ENCODE measurements at regions not wholly inside any gene's neighbourhood (a gene's known extent, or its start where the extent isn't known, plus 50 kb on each side); places are given as distances from the start of the nearest gene placed in this dataset.

- in situ Hi-C loops (cut with HindIII; ENCODE audit: low sequenced_read_pairs), result no loop called here
- DNase-seq (ENCODE audit: low spot score), result no peak
Measured at GRCh38 chr12:85657836-85658630, 178.2 kb downstream of the RASSF9 start.

DNA sequence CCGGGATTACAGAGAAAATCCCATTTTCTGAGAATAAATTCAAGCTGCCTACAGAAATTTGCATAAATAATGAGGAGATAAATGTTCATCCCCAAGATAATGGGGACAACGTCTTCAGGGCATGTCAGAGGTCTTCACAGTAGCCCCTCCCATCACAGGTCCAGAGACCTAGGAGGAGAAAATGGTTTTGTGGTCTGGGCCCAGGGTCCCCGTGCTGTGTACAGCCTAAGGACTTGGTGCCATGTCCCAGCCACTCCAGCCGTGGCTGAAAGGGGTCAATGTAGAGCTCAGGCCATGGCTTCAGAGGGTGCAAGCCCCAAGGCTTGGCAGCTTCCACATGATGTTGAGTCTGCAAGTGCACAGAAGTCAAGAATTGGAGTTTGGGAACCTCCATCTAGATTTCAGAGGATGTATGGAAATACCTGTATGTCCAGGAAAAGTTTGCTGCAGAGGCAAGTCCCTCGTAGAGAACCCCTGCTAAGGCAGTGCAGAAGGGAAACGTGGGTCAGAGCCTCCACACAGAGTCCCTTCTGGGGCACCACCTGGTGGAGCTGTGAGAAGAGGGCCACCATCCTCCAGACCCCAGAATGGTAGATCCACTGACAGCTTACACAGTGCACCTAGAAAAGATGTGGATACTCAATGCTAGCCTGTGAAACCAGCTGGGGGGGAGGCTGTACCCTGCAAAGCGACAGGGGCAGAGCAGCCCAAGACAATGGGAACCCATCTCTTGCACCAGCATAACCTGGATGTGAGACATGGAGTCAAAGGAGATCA, 176.3 kb downstream of the RASSF9 start:
- in situ Hi-C loops (cut with HindIII; ENCODE audit: low sequenced_read_pairs), result no loop called here
- no peak for DNase-seq (ENCODE audit: low spot score)

GRCh38 chr12:85661461-85662206, 174.6 kb downstream of the RASSF9 start:
- no peak for DNase-seq (ENCODE audit: low spot score)
- in situ Hi-C loops (cut with HindIII; ENCODE audit: low sequenced_read_pairs), result no loop called here

GRCh38 chr12:85662207-85662602, 174.0 kb downstream of the RASSF9 start:
- no peak for DNase-seq (ENCODE audit: low spot score)
- in situ Hi-C loops (cut with HindIII; ENCODE audit: low sequenced_read_pairs), result no loop called here

- in situ Hi-C loops (cut with HindIII; ENCODE audit: low sequenced_read_pairs), result no loop called here
- DNase-seq (ENCODE audit: low spot score), result no peak
Measured at GRCh38 chr12:85663631-85664030, 172.6 kb downstream of the RASSF9 start.

DNA sequence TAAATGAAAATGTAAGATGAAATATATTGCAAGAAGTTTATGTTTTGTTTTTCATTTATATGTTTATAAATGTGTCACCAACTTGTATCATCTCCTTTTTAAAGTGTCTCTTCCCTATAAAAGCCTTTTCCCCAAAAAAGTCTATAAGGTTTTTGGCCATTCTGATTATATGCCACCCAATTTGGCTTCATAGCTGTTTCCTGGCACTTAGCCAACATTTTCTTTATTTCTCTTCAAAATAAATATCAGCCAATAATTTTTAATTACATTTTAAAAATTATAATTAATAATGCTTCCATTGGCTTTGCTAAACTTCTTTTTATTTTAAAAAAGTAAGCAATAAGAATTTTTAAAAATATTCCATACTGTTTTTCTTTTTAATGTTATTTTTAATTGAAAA, 171.8 kb downstream of the RASSF9 start:
- in situ Hi-C loops (cut with HindIII; ENCODE audit: low sequenced_read_pairs), result no loop called here
- no peak for DNase-seq (ENCODE audit: low spot score)

- DNase-seq (ENCODE audit: low spot score), result no peak
- in situ Hi-C loops (cut with HindIII; ENCODE audit: low sequenced_read_pairs), result no loop called here
Measured at GRCh38 chr12:85669911-85670310, 166.3 kb downstream of the RASSF9 start.

DNA sequence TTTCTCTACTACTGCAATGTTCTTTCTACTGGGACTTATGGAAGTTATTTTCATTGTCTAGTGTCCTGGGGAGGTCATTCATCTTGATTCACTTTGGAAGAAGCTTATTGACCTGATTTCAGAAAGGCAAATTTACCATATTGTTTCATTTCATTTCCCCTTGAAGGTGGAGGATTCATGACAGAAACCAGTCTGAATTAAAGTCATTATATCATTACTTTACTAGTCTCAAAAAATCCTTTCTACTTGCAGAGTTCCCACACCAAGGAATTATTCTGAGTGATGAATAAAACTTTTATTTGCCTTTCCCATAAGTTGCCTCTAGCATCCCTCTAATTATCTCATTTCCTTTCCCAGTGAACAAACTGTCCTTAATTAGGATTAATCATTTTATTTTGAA, 163.8 kb downstream of the RASSF9 start:
- DNase-seq (ENCODE audit: low spot score), result no peak
- in situ Hi-C loops (cut with HindIII; ENCODE audit: low sequenced_read_pairs), result no loop called here

- no peak for DNase-seq (ENCODE audit: low spot score)
- in situ Hi-C loops (cut with HindIII; ENCODE audit: low sequenced_read_pairs), result no loop called here
Measured at GRCh38 chr12:85673921-85674420, 162.2 kb downstream of the RASSF9 start.

- no peak for DNase-seq (ENCODE audit: low spot score)
- in situ Hi-C loops (cut with HindIII; ENCODE audit: low sequenced_read_pairs), result no loop called here
Measured at GRCh38 chr12:85676816-85677749, 159.1 kb downstream of the RASSF9 start.

GRCh38 chr12:85679296-85679695, 156.9 kb downstream of the RASSF9 start:
- no peak for DNase-seq (ENCODE audit: low spot score)
- in situ Hi-C loops (cut with HindIII; ENCODE audit: low sequenced_read_pairs), result no loop called here

- no peak for DNase-seq (ENCODE audit: low spot score)
- in situ Hi-C loops (cut with HindIII; ENCODE audit: low sequenced_read_pairs), result no loop called here
Measured at GRCh38 chr12:85680881-85681280, 155.3 kb downstream of the RASSF9 start.

DNA sequence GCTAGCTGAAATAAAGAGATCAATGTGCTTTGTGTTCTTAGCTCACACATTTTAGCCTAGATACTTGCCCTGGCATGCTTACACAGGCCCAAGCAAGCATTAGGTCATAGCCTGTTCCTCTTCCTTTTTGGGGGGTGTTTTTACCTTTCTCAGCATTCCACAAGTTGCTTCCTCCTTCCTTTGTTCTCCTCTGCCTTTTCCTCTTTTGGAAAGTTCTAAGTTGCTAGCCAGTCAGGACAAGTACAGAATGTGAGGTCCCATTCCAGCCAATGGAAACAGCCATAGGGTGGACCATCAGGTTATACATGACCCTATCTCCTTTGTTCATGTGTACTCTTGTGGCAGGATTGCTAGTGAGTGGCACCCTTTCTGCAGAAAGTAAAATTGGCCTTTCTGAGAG, 154.9 kb downstream of the RASSF9 start:
- in situ Hi-C loops (cut with HindIII; ENCODE audit: low sequenced_read_pairs), result no loop called here

DNA sequence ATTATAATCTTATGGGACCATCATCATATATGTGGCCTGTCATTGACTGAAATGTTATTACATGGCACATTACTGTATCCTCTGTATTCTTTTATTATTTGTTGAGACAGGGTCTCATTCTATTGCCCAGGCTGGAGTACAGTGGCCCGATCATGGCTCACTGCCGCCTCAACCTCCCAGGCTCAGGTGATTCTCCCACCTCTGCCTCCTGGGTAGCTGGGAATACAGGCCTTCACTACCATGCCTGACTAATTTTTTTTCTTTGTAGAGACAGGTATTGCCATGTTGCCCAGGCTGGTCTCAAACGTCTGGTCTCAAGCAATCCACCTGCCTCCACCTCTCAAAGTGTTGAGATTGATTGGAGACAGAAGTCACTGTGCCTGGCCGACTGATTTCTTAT, 153.2 kb downstream of the RASSF9 start:
- in situ Hi-C loops (cut with HindIII; ENCODE audit: low sequenced_read_pairs), result no loop called here
- DNase-seq (ENCODE audit: low spot score), result no peak

More for the DNA sequence above, 154.9 kb downstream of the RASSF9 start:
- no peak for DNase-seq (ENCODE audit: low spot score)

DNA sequence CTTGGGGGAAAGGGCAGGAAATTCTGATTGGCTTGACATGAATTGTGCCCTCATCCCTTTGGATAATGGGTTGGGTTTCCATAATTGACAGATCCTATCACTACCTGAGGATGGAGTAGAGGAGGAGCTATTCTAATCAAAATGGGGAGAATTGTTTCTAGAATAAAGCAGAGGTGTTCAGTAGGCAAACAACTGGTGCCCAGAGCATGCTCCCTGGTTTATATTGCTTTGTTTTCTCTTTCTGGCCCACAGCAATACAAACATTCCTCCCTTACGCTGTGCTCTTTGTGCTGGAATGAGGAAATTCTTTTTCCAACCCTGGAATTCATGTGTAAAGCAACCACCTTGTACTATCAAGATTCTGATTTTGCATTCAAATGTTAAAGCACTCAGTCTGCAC, 147.4 kb downstream of the RASSF9 start:
- no peak for DNase-seq (ENCODE audit: low spot score)
- in situ Hi-C loops (cut with HindIII; ENCODE audit: low sequenced_read_pairs), result no loop called here

GRCh38 chr12:85690146-85690545, 146.1 kb downstream of the RASSF9 start:
- in situ Hi-C loops (cut with HindIII; ENCODE audit: low sequenced_read_pairs), result no loop called here
- DNase-seq (ENCODE audit: low spot score), result no peak

GRCh38 chr12:85693093-85693665, 143.0 kb downstream of the RASSF9 start:
- DNase-seq (ENCODE audit: low spot score), result no peak
- in situ Hi-C loops (cut with HindIII; ENCODE audit: low sequenced_read_pairs), result no loop called here

DNA sequence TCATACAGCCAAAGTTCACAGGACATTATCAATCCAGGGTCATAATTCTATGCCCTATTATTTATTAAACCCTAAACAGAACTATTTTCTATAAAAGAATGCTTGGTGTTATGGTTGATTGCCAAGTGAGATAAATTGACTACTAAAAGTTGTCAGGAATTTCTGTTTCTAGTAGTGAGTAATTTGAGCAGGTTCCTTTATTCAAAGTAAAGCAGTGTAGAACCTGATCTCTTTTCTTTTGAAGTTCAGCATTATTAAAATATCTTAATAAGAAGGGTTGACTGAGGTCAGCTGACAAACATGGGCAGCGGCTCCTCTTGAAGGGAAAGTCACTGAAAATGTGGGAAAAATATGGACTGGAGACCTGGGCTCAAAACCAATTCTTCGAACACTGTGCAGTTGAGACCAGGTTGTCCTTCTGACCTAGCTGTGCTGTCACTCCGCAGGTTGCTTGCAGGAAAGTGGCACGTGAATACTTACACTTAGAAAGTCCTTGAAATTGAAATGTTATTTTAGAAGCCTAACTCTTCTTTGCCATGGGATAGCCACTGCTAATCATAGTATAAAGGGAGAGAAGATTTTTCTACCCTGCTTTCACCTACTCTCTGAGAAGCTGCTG, 141.0 kb downstream of the RASSF9 start:
- in situ Hi-C loops (cut with HindIII; ENCODE audit: low sequenced_read_pairs), result no loop called here
- DNase-seq (ENCODE audit: low spot score), result no peak
